ENCODE measurements at regions not wholly inside any gene's neighbourhood (a gene's known extent, or its start where the extent isn't known, plus 50 kb on each side); places are given as distances from the start of the nearest gene placed in this dataset.

- TF ChIP-seq CTCF (IDR thresholded peaks at IDR 0.05; ENCODE audit: low read depth, low read length, missing input control) (no peak), GABPA (IDR thresholded peaks at IDR 0.05 in 1 of 2, conservative IDR thresholded peaks at IDR 0.05 in 1 of 2) (no peak), REST (IDR thresholded peaks at IDR 0.05) (no peak), NR2F2 (IDR thresholded peaks at IDR 0.05) (no peak)
Measured at GRCh38 chr5:68093455-68094159, 121.9 kb upstream of the PIK3R1 start.

All from liver (tissue), 3 donors.